SH-SY5Y (cell line): ENCODE measurements at regions not wholly inside any gene's neighbourhood (a gene's known extent, or its start where the extent isn't known, plus 50 kb on each side); places are given as distances from the start of the nearest gene placed in this dataset.

ENCODE experiments used
- GATA2 ChIP-seq: IDR thresholded peaks from 2 replicates; pipeline ENCODE4 v1.6.1; 2011; ENCODE audit warnings: mild to moderate bottlenecking, low read depth, low read length
- GATA3 ChIP-seq: IDR thresholded peaks from 2 replicates; pipeline ENCODE4 v1.6.1; 2011; ENCODE audit warnings: low read depth, mild to moderate bottlenecking, low read length, moderate library complexity

GRCh38 chr14:105581551-105582341, 55.4 kb downstream of the TMEM121 start:
- no peak for TF ChIP-seq GATA3
- TF ChIP-seq GATA2 = no peak

- TF ChIP-seq GATA2 (no peak), GATA3 (no peak)
Observed at GRCh38 chr14:105582639-105583038, 56.3 kb downstream of the TMEM121 start.

- no peak for TF ChIP-seq GATA2
- no peak for TF ChIP-seq GATA3
Observed at GRCh38 chr14:105588236-105588860, 62.0 kb downstream of the TMEM121 start.

DNA sequence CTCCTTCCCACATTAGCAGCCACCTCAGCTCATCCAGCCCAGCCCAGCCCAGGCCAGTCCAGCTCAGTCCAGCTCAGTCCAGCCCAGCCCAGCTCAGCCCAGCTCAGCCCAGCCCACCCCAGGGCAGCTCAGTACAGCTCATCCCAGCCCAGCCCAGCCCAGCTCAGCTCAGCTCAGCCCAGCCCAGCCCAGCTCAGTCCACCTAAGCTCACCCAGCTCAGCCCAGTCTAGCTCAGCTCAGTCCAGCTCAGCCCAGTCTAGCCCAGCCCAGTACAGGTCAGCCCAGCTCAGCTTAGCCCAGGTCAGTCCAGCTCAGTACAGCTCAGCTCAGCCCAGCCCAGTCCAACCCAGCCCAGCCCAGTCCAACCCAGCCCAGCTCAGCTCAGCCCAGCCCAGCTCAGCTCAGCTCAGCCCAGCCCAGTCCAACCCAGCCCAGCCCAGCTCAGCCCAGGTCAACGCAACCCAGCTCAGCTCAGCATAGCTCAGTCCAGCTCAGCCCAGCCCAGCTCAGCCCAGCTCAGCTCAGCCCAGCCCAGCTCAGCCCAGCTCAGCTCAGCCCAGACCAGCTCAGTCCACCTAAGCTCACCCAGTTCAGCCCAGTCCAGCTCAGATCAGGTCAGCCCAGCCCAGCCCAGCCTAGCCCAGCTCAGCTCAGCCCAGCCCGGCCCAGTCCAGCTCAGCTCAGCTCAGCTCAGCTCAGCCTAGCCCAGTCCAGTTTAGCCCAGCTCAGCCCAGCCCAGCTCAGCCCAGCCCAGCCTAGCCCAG, 63.0 kb downstream of the TMEM121 start:
- no peak for TF ChIP-seq GATA3
- TF ChIP-seq GATA2 = no peak

DNA sequence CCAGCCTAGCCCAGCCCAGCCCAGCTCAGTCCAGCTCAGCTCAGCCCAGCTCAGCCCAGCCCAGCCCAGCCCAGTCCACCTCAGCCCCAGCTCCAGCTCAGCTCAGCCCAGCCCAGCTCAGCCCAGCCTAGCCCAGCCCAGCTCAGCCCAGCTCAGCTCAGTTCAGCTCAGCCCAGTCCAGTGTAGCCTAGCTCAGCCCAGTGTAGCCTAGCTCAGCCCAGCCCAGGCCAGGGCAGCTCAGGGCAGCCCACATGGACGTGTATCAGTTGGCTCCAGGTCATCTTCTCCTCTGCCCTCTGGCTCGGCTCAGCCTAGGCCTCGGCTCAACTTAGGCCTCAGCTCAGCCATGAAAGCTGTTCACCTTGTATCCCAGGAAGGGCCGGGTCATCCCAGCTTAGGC, 64.7 kb downstream of the TMEM121 start:
- no peak for TF ChIP-seq GATA3

DNA sequence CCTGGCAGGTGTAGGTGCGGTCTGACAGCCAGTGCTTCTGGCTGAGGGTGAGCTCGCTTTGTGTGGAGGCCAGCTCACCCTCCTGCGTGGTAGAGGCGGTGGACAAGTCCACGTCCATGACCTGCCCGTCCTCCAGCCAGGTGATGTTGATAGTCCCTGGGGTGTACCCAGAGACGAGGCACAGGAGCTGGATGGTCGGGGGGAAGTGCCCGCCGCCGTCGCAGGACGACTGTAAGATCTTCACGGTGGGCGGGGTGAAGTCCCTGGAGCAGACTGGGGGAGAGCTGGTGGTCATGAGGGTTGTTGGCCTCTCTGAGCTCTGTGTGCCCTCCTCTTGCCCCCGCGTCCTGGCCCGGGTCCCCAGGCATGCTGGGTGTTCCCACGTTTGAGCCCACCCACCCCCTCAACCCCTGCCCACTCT, 74.6 kb downstream of the TMEM121 start:
- TF ChIP-seq GATA2 (no peak), GATA3 (no peak)

- TF ChIP-seq GATA2 = no peak
- no peak for TF ChIP-seq GATA3
Observed at GRCh38 chr14:105601360-105602242, 75.2 kb downstream of the TMEM121 start.

GRCh38 chr14:105602243-105602750, 75.9 kb downstream of the TMEM121 start:
- no peak for TF ChIP-seq GATA3

DNA sequence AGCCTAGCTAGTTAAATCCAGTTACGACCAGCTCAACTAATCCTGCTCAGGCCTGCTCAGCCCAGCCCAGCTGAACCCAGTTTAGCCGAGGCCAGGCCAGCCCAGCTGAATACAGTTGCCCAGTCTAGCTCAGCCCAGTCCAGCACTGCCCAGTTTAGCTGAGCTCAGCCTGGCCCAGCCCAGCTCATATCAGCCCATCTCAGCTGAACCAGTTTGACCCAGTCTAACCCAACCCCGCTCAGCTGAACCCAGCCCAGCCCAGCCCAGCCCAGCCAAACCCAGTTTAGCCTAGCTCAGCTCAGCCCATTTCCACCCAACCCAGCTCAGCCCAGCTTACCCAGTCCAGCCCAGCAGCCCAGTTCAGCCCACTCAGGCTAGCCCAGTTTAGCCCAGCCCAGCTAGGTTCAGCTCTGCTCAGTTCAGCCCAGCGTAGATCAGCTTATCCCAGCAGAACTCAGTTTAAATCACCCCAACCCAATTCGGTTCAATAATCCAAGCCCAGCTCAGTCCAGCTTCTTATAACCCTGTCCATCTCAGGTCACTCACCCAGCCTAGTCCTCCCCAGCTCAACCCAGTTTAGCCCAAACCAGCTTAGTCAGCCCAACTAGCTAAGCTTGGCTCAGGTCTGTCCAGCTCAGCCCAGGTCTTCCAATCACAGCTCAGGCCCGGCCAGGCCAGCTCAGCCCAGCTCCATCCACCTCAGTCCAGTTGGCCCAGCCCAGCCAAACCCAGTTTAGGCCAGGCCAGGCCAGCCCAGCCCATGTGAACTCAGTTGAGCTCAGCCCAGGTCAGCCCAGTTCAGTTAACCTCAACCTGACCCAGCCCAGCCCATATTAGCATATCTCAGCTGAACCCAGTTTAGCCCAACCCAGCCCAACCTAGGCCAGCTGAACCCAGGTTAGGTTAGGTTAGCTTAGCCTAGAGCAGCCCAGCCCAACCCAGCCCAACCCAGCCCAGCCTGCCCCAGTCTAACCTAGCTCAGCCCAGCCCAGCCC, 76.7 kb downstream of the TMEM121 start:
- TF ChIP-seq GATA2 (no peak), GATA3 (no peak)

GRCh38 chr14:105605464-105606304, 79.3 kb downstream of the TMEM121 start:
- TF ChIP-seq GATA2 (no peak), GATA3 (no peak)

DNA sequence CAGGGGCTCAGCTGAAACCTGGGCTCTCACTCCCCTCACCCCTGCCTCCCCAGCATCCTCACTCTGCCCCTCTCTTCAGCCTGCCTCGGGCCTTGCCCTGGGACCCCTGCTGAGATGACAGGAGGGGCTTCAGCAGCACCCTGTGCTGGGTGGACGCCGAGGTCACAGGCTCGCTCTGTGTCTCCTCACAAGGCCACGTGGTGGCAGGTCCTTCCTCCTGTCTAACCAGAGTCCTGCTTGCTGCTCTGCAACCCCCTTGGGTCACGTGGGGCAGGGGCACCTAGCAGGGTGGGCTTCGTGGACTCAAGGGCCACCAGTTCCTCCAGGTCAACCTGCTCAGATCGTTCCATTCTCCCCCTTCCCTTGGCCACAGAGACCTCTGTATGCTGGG, 90.4 kb downstream of the TMEM121 start:
- TF ChIP-seq GATA2 (no peak), GATA3 (no peak)

- TF ChIP-seq GATA2 (no peak), GATA3 (no peak)
Observed at GRCh38 chr14:105617201-105617777, 90.9 kb downstream of the TMEM121 start.
